Calu3 (cell line): ENCODE measurements at regions not wholly inside any gene's neighbourhood (a gene's known extent, or its start where the extent isn't known, plus 50 kb on each side); places are given as distances from the start of the nearest gene placed in this dataset.

Experiments
- BruUV-seq: library from RNA; stranded (reverse); fragments of 400-500 nt; replicated peaks from 2 replicates; lab custom pipeline; 2021; lab: Mats Ljungman, UMichigan
- CTCF ChIA-PET: fragments of 300-600 bp; sonication (Branson Sonifier 250); formaldehyde crosslinking; loops from one replicate; lab custom pipeline; 2022; ENCODE audit warnings: antibody characterized with exemption; lab: Charles Lee
- DNase-seq: peaks from one replicate; pipeline ENCODE4 v3.0.0; 2022
- H3K27ac Mint-ChIP-seq: one replicate; pipeline ENCODE4 v1.8.0; 2022; ENCODE audit warnings: mixed read lengths; ENCODE audit not compliant: unreplicated experiment
- H3K27me3 Mint-ChIP-seq: one replicate; pipeline ENCODE4 v1.8.0; 2022; ENCODE audit warnings: mixed read lengths; ENCODE audit not compliant: unreplicated experiment
- H3K36me3 Mint-ChIP-seq: one replicate; pipeline ENCODE4 v1.8.0; 2022; ENCODE audit warnings: mild to moderate bottlenecking, moderate library complexity, mixed read lengths; ENCODE audit not compliant: insufficient read depth, unreplicated experiment
- H3K4me1 Mint-ChIP-seq: one replicate; pipeline ENCODE4 v1.8.0; 2022; ENCODE audit warnings: mild to moderate bottlenecking, low read depth, mixed read lengths; ENCODE audit not compliant: unreplicated experiment
- H3K4me3 Mint-ChIP-seq: one replicate; pipeline ENCODE4 v1.8.0; 2022; ENCODE audit warnings: mild to moderate bottlenecking, low read depth, moderate library complexity, mixed read lengths; ENCODE audit not compliant: unreplicated experiment
- H3K9me3 Mint-ChIP-seq: one replicate; pipeline ENCODE4 v1.8.0; 2022; ENCODE audit warnings: low read depth, mixed read lengths; ENCODE audit not compliant: unreplicated experiment
- CTCF ChIP-seq: fragments of 200-600 bp; IDR thresholded peaks from one replicate; pipeline ENCODE4 v1.8.0; 2022; ENCODE audit warnings: antibody characterized with exemption; ENCODE audit not compliant: unreplicated experiment
- intact Hi-C: fragments of 100-400 bp; cut with micrococcal nuclease; formaldehyde crosslinking; loops from one replicate; pipeline ENCODE4 v1.10.0; 2022; ENCODE audit not compliant: unreplicated experiment

GRCh38 chr1:214848101-214848500, 234.4 kb upstream of the KCNK2 start:
- H3K4me3 Mint-ChIP-seq, result no peak overlapping the region
- no peak overlapping the region for H3K27ac Mint-ChIP-seq
- H3K27me3 Mint-ChIP-seq, result no peaks in the 10 kb centered on the region
- no peaks in the 10 kb centered on the region for H3K4me1 Mint-ChIP-seq
- intact Hi-C loops, result no loop called here
- peaks cover 3% of the 10 kb centered on the region for H3K9me3 Mint-ChIP-seq
- BruUV-seq, result no TSS peak
- TF ChIP-seq CTCF, result no peak
- no peaks in the 10 kb centered on the region for H3K36me3 Mint-ChIP-seq
- no peak for DNase-seq
- CTCF ChIA-PET, result no interaction called here

- no peak for TF ChIP-seq CTCF
- H3K9me3 Mint-ChIP-seq, result peaks cover 3% of the 10 kb centered on the region
- no peaks in the 10 kb centered on the region for H3K4me1 Mint-ChIP-seq
- H3K27me3 Mint-ChIP-seq, result no peaks in the 10 kb centered on the region
- no peak for DNase-seq
- no peak overlapping the region for H3K4me3 Mint-ChIP-seq
- H3K27ac Mint-ChIP-seq, result no peak overlapping the region
- no TSS peak for BruUV-seq
- no peaks in the 10 kb centered on the region for H3K36me3 Mint-ChIP-seq
- CTCF ChIA-PET, result interaction anchor here (0.6 kb wide), 1 partner anchor 378 kb away, joined by 3 read pairs; no protein-coding TSS in a partner anchor
- intact Hi-C loops, result no loop called here
Measured at GRCh38 chr1:214850432-214851050, 232.0 kb upstream of the KCNK2 start.

- H3K4me3 Mint-ChIP-seq, result no peak overlapping the region
- no TSS peak for BruUV-seq
- H3K9me3 Mint-ChIP-seq, result peaks cover 3% of the 10 kb centered on the region
Measured at GRCh38 chr1:214853340-214853739, 229.2 kb upstream of the KCNK2 start.

GRCh38 chr1:214854126-214854875, 228.2 kb upstream of the KCNK2 start:
- CTCF ChIA-PET, result no interaction called here
- Mint-ChIP-seq H3K27ac (no peak overlapping the region), H3K4me3 (no peak overlapping the region), H3K4me1 (no peaks in the 10 kb centered on the region), H3K27me3 (no peaks in the 10 kb centered on the region), H3K9me3 (peaks cover 3% of the 10 kb centered on the region), H3K36me3 (no peaks in the 10 kb centered on the region)
- DNase-seq, result no peak
- TF ChIP-seq CTCF, result no peak
- BruUV-seq, result no TSS peak
- intact Hi-C loops, result no loop called here

More at GRCh38 chr1:214853340-214853739, 229.2 kb upstream of the KCNK2 start:
- H3K27ac Mint-ChIP-seq, result no peak overlapping the region
- intact Hi-C loops, result no loop called here
- no peaks in the 10 kb centered on the region for H3K4me1 Mint-ChIP-seq
- DNase-seq, result no peak
- CTCF ChIA-PET, result no interaction called here
- no peak for TF ChIP-seq CTCF
- H3K36me3 Mint-ChIP-seq, result no peaks in the 10 kb centered on the region
- H3K27me3 Mint-ChIP-seq, result no peaks in the 10 kb centered on the region
